CD4-positive, alpha-beta T cell treated with Interleukin-15 for 4 hours (primary cell): ENCODE measurements at regions not wholly inside any gene's neighbourhood (a gene's known extent, or its start where the extent isn't known, plus 50 kb on each side); places are given as distances from the start of the nearest gene placed in this dataset.
"Not testable (repeated sequence)": the region's sequence is repeated elsewhere in the genome, so short reads cannot be mapped to it uniquely, and the experiment has no call there.

Source experiments
- DNase-seq: peaks from one replicate; pipeline ENCODE4 v3.0.0-alpha.2; 2020; ENCODE audit warnings: low spot score

GRCh38 chr11:119586181-119586580, 142.8 kb downstream of the NECTIN1 start:
- DNase-seq: no peak

GRCh38 chr11:119585043-119585781, 143.8 kb downstream of the NECTIN1 start:
- no peak for DNase-seq

GRCh38 chr11:119584193-119585042, 144.6 kb downstream of the NECTIN1 start:
- DNase-seq: no peak

- no peak for DNase-seq
These were observed 145.4 kb downstream of the NECTIN1 start for GRCh38 chr11:119583585-119583984.

- not testable (repeated sequence) for DNase-seq
These were observed 147.6 kb downstream of the NECTIN1 start for GRCh38 chr11:119581396-119581795.

GRCh38 chr11:119580751-119581150, 148.2 kb downstream of the NECTIN1 start:
- DNase-seq: no peak

- DNase-seq: no peak
These were observed 148.9 kb downstream of the NECTIN1 start for GRCh38 chr11:119580081-119580480.

GRCh38 chr11:119578521-119579191, 150.3 kb downstream of the NECTIN1 start:
- DNase-seq: no peak

GRCh38 chr11:119573858-119574257, 150.9 kb upstream of the THY1 start:
- DNase-seq: no peak

- no peak for DNase-seq
These were observed 149.8 kb upstream of the THY1 start for GRCh38 chr11:119572481-119573424.

- no peak for DNase-seq
These were observed 148.3 kb upstream of the THY1 start for GRCh38 chr11:119571311-119571710.

- no peak for DNase-seq
These were observed 145.0 kb upstream of the THY1 start for GRCh38 chr11:119567688-119568582.

GRCh38 chr11:119566319-119566718, 143.3 kb upstream of the THY1 start:
- DNase-seq: no peak

GRCh38 chr11:119565693-119566092, 142.7 kb upstream of the THY1 start:
- DNase-seq: not testable (repeated sequence)

- DNase-seq: no peak
These were observed 138.0 kb upstream of the THY1 start for GRCh38 chr11:119560961-119561360.

- no peak for DNase-seq
These were observed 137.3 kb upstream of the THY1 start for GRCh38 chr11:119560291-119560690.

GRCh38 chr11:119552106-119552485, 129.1 kb upstream of the THY1 start:
- no peak for DNase-seq

- DNase-seq: no peak
These were observed 128.6 kb upstream of the THY1 start for GRCh38 chr11:119551420-119552105.

- no peak for DNase-seq
These were observed 127.2 kb upstream of the THY1 start for GRCh38 chr11:119550053-119550752.
